Omental fat pad (tissue), 3 donors: ENCODE measurements at regions not wholly inside any gene's neighbourhood (a gene's known extent, or its start where the extent isn't known, plus 50 kb on each side); places are given as distances from the start of the nearest gene placed in this dataset.

Experiments
- ATAC-seq: fragments of 150-250 bp; one replicate; pipeline ENCODE4 v1.9.1; 2016; ENCODE audit warnings: mild to moderate bottlenecking, moderate library complexity; ENCODE audit not compliant: low FRiP score
- DNase-seq: peaks from one replicate; pipeline ENCODE4 v3.0.0-alpha.2; 2019; ENCODE audit warnings: low spot score
- TF ChIP-seq, protein P1 (sequence below), 3 donors: fragments of 450-650 bp; IDR thresholded peaks; one replicate each; pipeline ENCODE4 v1.5.1; 2016 to 2017; ENCODE audit warnings: antibody characterized with exemption in 3 of 3, mild to moderate bottlenecking in 3 of 3, moderate library complexity in 2 of 3

DNA sequence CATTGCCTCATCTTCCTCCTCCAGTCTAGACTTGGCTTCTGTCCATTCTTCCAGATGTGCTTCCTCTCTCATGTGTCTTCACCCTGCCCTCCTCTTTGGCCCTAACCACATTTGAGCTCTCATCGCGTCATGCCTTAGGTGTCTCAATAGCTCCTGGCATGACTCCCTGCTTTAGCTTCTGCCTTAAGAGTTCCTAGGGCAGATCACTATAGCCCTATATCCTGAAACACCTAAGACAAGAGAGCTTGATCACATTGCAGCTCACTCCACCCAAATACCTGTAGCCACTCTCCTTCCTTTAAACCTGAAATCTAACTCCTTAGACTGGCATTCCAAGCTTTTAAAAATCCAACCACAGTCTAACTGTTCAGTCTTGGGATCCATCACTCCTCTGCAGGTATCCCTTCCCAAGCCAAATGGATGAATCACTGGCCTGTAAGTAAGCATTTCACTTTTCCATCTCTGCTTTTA, 69.0 kb upstream of the STXBP5 start:
- TF ChIP-seq, protein P1, sequence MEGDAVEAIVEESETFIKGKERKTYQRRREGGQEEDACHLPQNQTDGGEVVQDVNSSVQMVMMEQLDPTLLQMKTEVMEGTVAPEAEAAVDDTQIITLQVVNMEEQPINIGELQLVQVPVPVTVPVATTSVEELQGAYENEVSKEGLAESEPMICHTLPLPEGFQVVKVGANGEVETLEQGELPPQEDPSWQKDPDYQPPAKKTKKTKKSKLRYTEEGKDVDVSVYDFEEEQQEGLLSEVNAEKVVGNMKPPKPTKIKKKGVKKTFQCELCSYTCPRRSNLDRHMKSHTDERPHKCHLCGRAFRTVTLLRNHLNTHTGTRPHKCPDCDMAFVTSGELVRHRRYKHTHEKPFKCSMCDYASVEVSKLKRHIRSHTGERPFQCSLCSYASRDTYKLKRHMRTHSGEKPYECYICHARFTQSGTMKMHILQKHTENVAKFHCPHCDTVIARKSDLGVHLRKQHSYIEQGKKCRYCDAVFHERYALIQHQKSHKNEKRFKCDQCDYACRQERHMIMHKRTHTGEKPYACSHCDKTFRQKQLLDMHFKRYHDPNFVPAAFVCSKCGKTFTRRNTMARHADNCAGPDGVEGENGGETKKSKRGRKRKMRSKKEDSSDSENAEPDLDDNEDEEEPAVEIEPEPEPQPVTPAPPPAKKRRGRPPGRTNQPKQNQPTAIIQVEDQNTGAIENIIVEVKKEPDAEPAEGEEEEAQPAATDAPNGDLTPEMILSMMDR (IDR thresholded peaks at IDR 0.05) = no peak
- peak; percentile 94 for ATAC-seq
- no peak for DNase-seq

DNA sequence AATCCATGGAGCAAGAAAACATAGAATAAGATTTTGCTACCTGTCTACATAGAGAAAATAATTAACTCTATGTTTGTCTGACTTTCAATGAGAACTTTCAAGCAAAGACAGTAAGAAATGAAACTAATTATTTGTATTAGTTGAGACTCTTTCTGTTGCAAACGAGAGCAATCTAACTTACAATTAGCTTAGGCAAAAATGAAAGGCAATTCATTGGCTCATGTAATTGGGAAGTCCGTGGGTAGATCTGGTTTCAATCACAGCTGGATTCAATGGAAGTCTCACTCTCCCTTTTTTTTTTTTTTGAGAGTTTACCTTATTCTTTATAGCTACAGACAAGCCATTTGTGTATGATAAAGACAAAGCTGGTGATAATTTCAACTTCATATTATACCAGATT, 68.2 kb upstream of the STXBP5 start:
- TF ChIP-seq, protein P1 (IDR thresholded peaks at IDR 0.05) = no peak
- no peak for ATAC-seq

DNA sequence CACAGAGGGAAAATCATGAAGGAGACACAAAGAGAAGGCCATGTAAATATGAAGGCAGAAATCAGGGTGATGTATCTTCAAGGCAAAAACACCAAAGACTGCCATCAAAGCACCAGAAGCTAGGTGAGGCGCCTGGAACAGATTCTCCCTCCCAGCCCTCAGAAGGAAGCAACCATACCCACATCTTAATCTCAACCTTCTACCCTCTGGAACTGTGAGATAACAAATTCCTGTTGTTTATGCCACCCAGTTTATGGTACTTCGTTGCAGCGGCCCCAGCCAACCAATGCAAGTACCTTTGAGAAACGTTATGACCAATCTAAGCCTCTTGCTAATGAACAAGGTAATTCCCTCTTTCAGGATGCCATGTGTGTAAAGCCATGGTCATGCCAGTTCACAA, 66.2 kb upstream of the STXBP5 start:
- TF ChIP-seq, protein P1 (IDR thresholded peaks at IDR 0.05) = no peak
- DNase-seq (no peak), ATAC-seq (no peak)

More for the DNA sequence above, 68.2 kb upstream of the STXBP5 start:
- no peak for DNase-seq

DNA sequence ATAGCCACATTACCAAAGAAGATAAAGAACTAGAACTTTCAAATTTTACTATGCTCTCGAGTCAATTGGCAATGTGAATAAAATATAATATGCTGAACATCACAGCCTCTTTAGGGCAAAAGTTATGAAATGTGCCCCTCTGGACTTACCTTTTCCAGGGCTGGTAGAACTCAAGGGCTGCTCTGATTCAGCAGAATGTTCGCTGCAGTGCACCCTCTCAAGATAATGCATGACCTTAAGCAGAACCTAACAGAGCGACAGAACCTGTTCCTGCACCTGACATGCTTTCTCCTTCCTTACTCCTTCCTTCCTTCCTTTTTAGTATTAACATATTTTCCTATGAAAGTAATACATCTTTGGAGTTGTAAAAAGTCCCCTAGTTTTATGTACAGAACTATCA, 65.4 kb upstream of the STXBP5 start:
- TF ChIP-seq, protein P1 (IDR thresholded peaks at IDR 0.05) = no peak
- ATAC-seq (no peak), DNase-seq (no peak)

DNA sequence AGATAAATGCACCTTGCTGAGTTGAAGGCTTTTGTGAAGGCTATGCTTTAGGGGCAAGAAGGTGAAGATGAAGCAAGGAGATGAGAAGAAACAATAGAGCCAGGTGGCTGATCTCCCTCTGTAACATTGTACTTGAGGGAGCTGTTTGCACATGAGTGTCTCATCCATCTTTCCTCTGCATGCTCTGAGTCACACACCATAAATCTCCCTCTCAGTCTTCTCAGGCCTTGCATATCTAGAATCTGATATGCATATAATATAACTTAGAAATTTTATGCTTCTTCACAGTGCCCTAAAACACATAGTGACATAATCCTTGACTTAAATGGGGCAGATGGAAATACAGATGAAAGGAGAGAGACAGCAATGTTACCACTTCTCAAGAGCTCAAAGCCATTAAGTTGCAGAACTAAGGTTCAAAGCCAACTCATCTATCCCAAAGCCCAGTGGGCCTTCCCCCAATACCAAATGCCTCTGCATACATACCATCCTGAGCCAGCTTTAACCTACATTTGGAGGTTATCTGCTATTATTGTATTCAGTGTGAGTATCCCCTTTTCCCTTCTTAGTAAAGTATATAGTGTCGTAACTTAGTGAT, 62.4 kb upstream of the STXBP5 start:
- ATAC-seq = no peak
- TF ChIP-seq, protein P1 (IDR thresholded peaks at IDR 0.05) = no peak
- DNase-seq = no peak

DNA sequence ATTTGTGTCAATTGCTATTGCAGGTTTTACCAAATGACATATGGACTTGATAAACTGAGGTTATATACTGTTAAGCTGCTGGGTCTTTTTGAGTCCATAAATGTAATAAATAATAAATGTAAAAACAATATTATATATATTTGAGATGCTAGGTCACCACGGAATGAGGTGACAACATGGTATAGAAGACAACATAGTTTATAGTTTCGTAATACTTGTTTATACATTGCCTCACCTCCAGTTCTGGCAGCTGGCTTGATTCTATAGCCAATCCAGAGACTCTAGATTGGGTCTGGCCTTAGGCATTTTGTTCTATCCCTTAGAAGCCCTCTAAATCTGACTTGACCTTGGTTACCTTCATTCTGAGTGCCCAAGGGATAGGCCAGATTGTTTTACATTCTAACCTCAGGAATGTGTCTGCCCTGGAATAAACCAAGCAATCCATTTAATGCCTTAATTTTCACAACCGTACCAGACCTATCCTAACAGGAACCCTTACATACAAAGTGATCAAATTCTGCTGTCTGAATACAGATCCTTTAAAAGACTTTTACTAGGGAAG, 61.5 kb upstream of the STXBP5 start:
- DNase-seq (no peak), ATAC-seq (no peak)
- TF ChIP-seq, protein P1 (IDR thresholded peaks at IDR 0.05) = no peak

DNA sequence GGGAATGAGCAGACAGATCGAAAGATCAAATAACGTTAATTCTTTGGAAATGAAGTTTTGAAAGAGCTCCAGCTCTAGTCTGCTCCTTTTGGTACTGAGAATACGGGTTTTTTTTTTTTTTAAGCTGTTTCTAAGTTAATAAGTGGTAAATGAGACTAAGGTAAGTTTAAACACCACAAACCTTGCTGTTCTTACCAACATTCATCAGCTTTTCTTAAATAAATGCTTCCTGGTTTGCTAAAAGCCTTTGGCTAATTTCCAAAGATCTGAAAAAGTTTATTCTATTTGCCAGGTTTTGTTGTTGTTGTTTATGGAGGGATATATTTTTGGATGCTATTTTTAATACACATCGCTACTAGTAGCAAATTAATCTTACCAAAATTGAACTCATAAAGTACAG, 55.1 kb upstream of the STXBP5 start:
- ATAC-seq = no peak
- TF ChIP-seq, protein P1 (IDR thresholded peaks at IDR 0.05) = no peak
- DNase-seq = no peak
